ENCODE measurements at regions not wholly inside any gene's neighbourhood (a gene's known extent, or its start where the extent isn't known, plus 50 kb on each side); places are given as distances from the start of the nearest gene placed in this dataset.
A peak's percentile ranks its signal among the peaks of the same experiment; 100 is the strongest.

DNA sequence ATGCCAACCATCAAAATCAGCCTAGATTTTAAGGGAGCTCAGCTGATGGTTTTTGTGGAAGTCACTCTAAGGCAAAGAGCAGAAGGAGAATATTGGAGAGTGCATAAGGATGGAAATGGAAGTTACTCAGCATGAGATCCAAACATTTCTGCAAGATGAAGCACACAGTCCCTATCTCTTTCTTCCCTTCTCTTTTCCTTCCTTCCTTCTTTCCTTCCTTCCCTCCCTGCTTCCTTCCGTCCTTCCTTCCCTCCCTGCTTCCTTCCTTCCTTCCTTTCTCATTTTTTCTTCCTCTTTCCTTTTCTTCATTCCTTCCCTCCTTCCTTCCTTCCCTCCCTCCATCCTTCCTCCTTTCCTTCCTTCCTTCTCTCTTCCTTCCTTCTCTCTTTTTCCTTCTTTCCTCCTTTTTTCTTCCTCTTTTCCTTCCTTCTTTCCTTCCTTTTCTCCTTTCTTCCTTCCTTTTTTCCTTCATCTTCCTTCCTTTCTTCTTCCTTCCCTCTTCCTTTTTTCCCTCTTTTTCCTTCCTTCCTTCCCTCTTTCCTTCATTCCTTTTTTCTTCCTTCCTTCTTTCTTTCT, 727.9 kb upstream of the CDH2 start:
- TF ChIP-seq, protein P1, sequence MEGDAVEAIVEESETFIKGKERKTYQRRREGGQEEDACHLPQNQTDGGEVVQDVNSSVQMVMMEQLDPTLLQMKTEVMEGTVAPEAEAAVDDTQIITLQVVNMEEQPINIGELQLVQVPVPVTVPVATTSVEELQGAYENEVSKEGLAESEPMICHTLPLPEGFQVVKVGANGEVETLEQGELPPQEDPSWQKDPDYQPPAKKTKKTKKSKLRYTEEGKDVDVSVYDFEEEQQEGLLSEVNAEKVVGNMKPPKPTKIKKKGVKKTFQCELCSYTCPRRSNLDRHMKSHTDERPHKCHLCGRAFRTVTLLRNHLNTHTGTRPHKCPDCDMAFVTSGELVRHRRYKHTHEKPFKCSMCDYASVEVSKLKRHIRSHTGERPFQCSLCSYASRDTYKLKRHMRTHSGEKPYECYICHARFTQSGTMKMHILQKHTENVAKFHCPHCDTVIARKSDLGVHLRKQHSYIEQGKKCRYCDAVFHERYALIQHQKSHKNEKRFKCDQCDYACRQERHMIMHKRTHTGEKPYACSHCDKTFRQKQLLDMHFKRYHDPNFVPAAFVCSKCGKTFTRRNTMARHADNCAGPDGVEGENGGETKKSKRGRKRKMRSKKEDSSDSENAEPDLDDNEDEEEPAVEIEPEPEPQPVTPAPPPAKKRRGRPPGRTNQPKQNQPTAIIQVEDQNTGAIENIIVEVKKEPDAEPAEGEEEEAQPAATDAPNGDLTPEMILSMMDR (IDR thresholded peaks at IDR 0.05; ENCODE audit: low read depth, low read length): no peak
- no peak for DNase-seq (ENCODE audit: low read depth in 2 of 2)
- H3K4me3 ChIP-seq (replicated peaks in 1 of 2; ENCODE audit: low read depth in 2 of 2, low read length in 2 of 2): no peak overlapping the region

DNA sequence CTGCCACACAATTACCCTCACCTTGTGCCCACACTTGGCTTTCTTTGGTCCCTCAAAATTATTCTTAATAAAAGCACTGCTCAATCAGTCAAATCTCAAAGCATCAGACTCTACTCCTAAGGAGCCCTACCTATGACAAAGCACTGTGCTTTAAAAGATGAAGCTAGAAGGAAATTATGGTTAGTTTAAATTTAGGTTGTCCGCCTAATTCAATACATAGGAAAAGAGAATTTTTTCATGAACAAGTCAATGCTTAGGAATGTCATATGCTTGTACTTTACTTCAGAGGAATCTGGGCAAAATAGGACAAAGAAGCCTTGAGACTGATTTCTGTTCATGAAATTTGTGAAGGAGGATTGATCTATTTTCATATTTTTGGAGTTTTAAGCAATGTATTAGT, 726.4 kb upstream of the CDH2 start:
- H3K4me3 ChIP-seq (replicated peaks in 1 of 2; ENCODE audit: low read depth in 2 of 2, low read length in 2 of 2): no peak overlapping the region
- DNase-seq (ENCODE audit: low read depth in 2 of 2): peak; percentile 14 to 54
- TF ChIP-seq, protein P1 (IDR thresholded peaks at IDR 0.05; ENCODE audit: low read depth, low read length): no peak

DNA sequence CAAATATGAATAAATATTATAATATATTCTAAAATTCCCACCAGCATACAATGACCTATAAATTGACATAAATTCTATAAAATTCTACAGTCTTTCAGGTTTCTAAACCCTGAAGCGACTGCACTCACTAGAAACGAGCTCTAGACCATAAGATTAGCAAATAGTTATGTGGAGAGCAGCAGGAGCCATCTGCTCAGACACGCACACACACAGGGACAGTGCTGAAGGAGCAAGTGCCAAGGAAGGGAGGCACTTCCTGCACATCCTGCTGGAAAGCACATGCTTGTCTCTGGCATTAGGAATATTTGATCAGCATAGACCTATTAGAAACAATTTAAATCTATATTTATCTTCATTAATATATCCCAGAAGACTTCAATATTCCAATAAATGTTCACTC, 713.9 kb upstream of the CDH2 start:
- no peak overlapping the region for H3K4me3 ChIP-seq (replicated peaks in 1 of 2; ENCODE audit: low read depth in 2 of 2, low read length in 2 of 2)
- no peak for DNase-seq (ENCODE audit: low read depth in 2 of 2)
- TF ChIP-seq, protein P1 (IDR thresholded peaks at IDR 0.05; ENCODE audit: low read depth, low read length): no peak

DNA sequence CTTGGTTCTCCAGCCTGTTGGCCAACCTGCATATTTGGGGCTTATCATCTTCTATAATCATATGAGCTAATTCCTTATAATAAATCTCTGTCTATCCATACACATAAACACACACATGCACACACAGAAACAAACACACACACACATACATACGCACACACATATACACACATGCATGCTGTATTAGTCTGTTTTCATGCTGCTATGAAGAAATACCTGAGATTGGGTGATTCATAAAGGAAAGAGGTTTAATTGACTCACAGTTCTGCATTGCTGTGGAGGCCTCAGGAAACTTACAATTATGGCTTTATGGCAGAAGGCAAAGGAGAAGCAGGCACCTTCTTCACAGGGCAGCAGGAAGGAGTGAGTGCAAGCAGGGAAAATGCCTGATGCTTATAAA, 707.4 kb upstream of the CDH2 start:
- DNase-seq (ENCODE audit: low read depth in 2 of 2): peak in 1 of 2 donors; percentile 45
- TF ChIP-seq, protein P1 (IDR thresholded peaks at IDR 0.05; ENCODE audit: low read depth, low read length): no peak
- no peak overlapping the region for H3K4me3 ChIP-seq (replicated peaks in 1 of 2; ENCODE audit: low read depth in 2 of 2, low read length in 2 of 2)

DNA sequence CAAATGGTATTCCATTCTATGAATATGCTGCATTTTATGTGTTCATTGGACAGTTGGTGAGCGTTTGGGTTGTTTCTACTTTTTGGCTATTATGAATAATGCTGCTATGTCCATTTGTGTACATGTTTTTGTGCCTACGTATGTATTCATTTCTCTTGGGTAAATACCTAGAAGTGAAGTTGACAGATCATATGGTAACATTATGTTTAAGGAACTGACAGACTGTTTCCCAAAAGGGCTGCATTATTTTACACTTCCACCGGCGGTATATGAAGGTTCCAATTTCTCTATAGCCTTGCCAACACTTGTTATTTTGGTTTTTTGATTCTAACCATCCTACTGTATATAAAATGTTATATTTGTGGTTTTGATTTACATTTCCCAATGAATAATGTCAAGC, 703.9 kb upstream of the CDH2 start:
- H3K4me3 ChIP-seq (replicated peaks in 1 of 2; ENCODE audit: low read depth in 2 of 2, low read length in 2 of 2): no peak overlapping the region
- no peak for DNase-seq (ENCODE audit: low read depth in 2 of 2)
- TF ChIP-seq, protein P1 (IDR thresholded peaks at IDR 0.05; ENCODE audit: low read depth, low read length): no peak

DNA sequence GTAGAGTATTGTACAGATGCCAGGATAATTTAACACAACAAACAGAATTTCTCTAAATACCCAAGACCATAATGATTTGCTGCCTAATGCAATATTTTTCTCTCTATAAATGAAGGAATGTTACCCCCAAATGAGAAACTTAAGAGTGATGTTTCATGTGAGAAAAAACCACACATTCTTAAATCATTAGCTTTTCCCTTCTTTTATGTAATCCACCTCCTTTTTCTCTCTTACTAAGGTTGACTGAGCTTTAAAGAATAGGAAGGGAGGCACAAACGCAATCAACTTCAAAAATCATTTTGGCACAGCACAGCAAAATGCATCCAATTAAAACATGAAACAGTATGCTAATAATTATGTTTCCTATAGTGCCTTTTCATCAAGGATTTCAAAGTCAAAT, 698.1 kb upstream of the CDH2 start:
- no peak for DNase-seq (ENCODE audit: low read depth in 2 of 2)
- TF ChIP-seq, protein P1 (IDR thresholded peaks at IDR 0.05; ENCODE audit: low read depth, low read length): no peak
- no peak overlapping the region for H3K4me3 ChIP-seq (replicated peaks in 1 of 2; ENCODE audit: low read depth in 2 of 2, low read length in 2 of 2)

DNA sequence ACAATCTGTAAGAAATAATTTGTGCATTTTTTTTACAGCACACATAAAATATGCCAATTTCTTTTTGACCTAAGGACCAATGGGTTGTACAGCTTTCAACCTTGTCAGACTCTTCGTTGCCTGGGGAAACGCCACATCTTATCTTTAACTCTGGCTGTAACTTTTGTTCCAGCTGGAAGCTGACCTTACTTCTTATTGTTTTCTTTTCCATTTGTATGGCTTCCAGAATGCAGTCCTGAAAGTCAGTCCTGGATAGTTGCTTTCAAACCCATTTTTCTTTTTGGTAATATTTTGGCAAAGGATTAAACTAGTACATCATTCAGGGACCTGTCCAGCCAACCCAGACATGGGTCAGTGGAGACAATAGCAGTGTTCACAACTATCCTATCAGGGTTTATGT, 686.5 kb upstream of the CDH2 start:
- DNase-seq (ENCODE audit: low read depth in 2 of 2): peak; percentile 1 to 81
- TF ChIP-seq, protein P1 (IDR thresholded peaks at IDR 0.05; ENCODE audit: low read depth, low read length): no peak
- H3K4me3 ChIP-seq (replicated peaks in 1 of 2; ENCODE audit: low read depth in 2 of 2, low read length in 2 of 2): no peak overlapping the region
